Esophagus (tissue), 2 donors: ENCODE measurements at regions not wholly inside any gene's neighbourhood (a gene's known extent, or its start where the extent isn't known, plus 50 kb on each side); places are given as distances from the start of the nearest gene placed in this dataset.

Experiments
- H3K27ac ChIP-seq, 2 donors: one replicate each; pipeline ENCODE4 v1.5.1; 2013; ENCODE audit warnings: low read depth in 2 of 2, mild to moderate bottlenecking in 2 of 2, inconsistent platforms in 1 of 2, low read length in 1 of 2, moderate library complexity in 1 of 2
- H3K27me3 ChIP-seq, 2 donors: one replicate each; pipeline ENCODE4 v1.6.1; 2013; ENCODE audit warnings: low read length in 2 of 2, control low read depth in 1 of 2, mild to moderate bottlenecking in 1 of 2; ENCODE audit not compliant: insufficient read depth in 2 of 2, control insufficient read depth in 1 of 2
- H3K36me3 ChIP-seq, 2 donors: one replicate each; pipeline ENCODE4 v1.6.1; 2013; ENCODE audit warnings: low read length in 1 of 2; ENCODE audit not compliant: control insufficient read depth in 2 of 2, insufficient read depth in 2 of 2
- H3K4me1 ChIP-seq, 2 donors: one replicate each; pipeline ENCODE4 v1.6.1; 2013; ENCODE audit warnings: low read length in 1 of 2; ENCODE audit not compliant: control insufficient read depth in 2 of 2, insufficient read depth in 2 of 2
- H3K4me3 ChIP-seq, 2 donors: one replicate each; pipeline ENCODE4 v1.5.1; 2013; ENCODE audit warnings: low read length in 2 of 2, mild to moderate bottlenecking in 2 of 2, low read depth in 1 of 2, moderate library complexity in 1 of 2
- H3K9me3 ChIP-seq, 2 donors: one replicate each; pipeline ENCODE4 v1.6.1; 2013; ENCODE audit warnings: mild to moderate bottlenecking in 2 of 2, low read depth in 1 of 2, low read length in 1 of 2, moderate library complexity in 1 of 2; ENCODE audit not compliant: control insufficient read depth in 2 of 2, insufficient read depth in 1 of 2
- WGBS, 2 donors: extraction: QIAGEN DNeasy Blood & Tissue Kit; methylation state at CpG; one replicate each; pipeline ENCODE4 v1.1.7; 2013; 5-methylcytosine and 5-hydroxymethylcytosine counted together
- donor health status: healthy with polysubstance abuse.
- donor health status: Bipolar disorder and iron deficiency.

DNA sequence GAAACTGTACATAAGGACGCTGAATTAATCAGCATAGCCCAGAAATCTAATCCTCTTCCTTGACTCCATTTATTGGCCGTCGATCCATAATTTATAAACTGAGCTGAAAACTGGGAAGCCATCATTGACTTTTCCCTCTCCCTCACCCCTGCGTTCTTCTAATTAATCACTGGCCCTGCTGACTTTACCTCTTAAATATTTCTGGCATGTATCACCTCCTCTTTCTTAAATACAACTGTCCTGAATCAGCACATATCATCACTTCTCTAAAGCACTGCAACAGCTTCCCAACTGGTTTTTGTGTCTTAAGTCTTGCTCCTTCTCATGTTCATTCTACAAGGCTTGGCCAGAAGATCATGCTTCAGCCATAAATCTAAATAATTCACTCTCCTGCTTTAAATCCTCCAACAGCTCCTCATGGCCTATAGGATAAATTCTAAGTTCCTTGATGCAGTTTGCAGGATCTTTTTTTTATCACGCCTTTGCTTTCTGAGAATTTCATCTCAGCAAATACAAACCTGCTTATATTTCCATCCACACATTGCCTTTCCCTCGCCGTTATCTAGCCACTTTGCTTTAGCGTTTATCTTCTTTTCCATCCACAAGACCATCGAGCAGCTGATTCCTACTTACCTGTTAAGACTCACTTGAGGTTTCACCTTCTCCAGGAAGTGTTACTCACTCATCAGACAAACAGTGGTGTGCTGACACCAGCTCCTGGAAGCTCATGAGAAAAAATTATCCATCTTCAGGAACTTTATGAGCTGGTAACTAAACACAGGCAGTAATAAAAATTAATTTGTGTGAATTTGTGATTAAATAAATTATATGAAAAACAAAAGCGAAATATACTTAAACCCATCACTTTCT is 295.6 kb upstream of the FLRT2 start:
- H3K9me3 ChIP-seq, result no peaks in the 10 kb centered on the region
- H3K36me3 ChIP-seq, result no peaks in the 10 kb centered on the region
- 87 to 89% methylated on average over 10 of the region's 10 CpGs for WGBS, 2 donors
- no peaks in the 10 kb centered on the region for H3K27me3 ChIP-seq
- no peak overlapping the region for H3K4me3 ChIP-seq
- no peaks in the 10 kb centered on the region for H3K4me1 ChIP-seq
- no peak overlapping the region for H3K27ac ChIP-seq

DNA sequence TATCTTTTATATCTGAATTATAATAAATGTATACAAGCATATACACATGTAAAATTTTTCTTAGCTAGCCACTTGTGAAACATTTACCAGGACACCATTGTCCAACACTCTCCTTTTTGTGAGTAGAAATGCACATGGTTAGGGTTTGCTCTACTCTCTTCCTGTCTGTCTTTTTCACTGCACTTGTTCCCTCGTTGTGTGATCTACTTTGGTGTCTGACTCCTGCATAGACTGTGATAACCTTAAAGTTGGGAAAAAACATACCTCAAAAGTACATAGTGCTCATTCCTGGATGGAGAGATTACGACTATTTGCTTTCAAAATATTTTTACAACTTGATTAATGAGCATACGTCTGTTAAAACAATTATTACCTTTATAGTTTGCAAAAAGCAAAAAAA is 294.1 kb upstream of the FLRT2 start:
- 63 to 70% methylated on average over 3 of the region's 3 CpGs for WGBS, 2 donors
- Histone ChIP-seq H3K9me3 (no peaks in the 10 kb centered on the region), H3K27ac (no peak overlapping the region), H3K4me1 (no peaks in the 10 kb centered on the region), H3K36me3 (no peaks in the 10 kb centered on the region), H3K27me3 (no peaks in the 10 kb centered on the region), H3K4me3 (no peak overlapping the region)

DNA sequence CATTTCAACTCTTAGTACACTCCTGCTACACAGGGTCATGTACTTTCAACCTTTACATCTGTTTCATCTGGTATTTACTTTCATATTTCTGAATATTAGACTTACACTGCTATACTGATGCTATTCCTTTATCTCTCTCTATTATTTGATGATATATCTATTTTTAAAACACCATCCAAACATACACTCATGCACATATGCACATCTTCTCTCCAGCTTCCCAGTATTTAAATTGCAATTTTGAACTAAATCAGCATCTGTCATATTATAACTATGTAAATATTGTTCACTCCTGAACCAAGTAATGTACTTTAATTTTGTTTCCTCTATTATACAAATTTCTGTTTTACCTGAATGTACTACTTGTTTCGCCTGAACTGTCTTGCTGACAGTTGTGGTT is 293.6 kb upstream of the FLRT2 start:
- no peaks in the 10 kb centered on the region for H3K4me1 ChIP-seq
- 72 to 85% methylated on average over 1 of the region's 1 CpG for WGBS, 2 donors
- no peak overlapping the region for H3K4me3 ChIP-seq
- H3K36me3 ChIP-seq, result no peaks in the 10 kb centered on the region
- no peak overlapping the region for H3K27ac ChIP-seq
- no peaks in the 10 kb centered on the region for H3K9me3 ChIP-seq
- H3K27me3 ChIP-seq, result no peaks in the 10 kb centered on the region

GRCh38 chr14:85239791-85240190 is 290.2 kb upstream of the FLRT2 start:
- H3K36me3 ChIP-seq, result no peaks in the 10 kb centered on the region
- 87 to 88% methylated on average over 1 of the region's 1 CpG for WGBS, 2 donors
- H3K4me1 ChIP-seq, result no peaks in the 10 kb centered on the region
- no peaks in the 10 kb centered on the region for H3K9me3 ChIP-seq
- H3K27me3 ChIP-seq, result no peaks in the 10 kb centered on the region
- no peak overlapping the region for H3K4me3 ChIP-seq
- no peak overlapping the region for H3K27ac ChIP-seq

- H3K4me3 ChIP-seq, result no peak overlapping the region
- H3K36me3 ChIP-seq, result no peaks in the 10 kb centered on the region
- no peaks in the 10 kb centered on the region for H3K9me3 ChIP-seq
- no peaks in the 10 kb centered on the region for H3K4me1 ChIP-seq
- H3K27ac ChIP-seq, result no peak overlapping the region
- WGBS, 2 donors, result 63 to 66% methylated on average over 14 of the region's 14 CpGs
- H3K27me3 ChIP-seq, result no peaks in the 10 kb centered on the region
These were observed 288.7 kb upstream of the FLRT2 start for GRCh38 chr14:85241022-85241855.

GRCh38 chr14:85242666-85243065 is 287.3 kb upstream of the FLRT2 start:
- no peaks in the 10 kb centered on the region for H3K9me3 ChIP-seq
- H3K27me3 ChIP-seq, result no peaks in the 10 kb centered on the region
- no peaks in the 10 kb centered on the region for H3K36me3 ChIP-seq
- no peak overlapping the region for H3K27ac ChIP-seq
- no peaks in the 10 kb centered on the region for H3K4me1 ChIP-seq
- H3K4me3 ChIP-seq, result no peak overlapping the region
- 77 to 85% methylated on average over 4 of the region's 4 CpGs for WGBS, 2 donors

DNA sequence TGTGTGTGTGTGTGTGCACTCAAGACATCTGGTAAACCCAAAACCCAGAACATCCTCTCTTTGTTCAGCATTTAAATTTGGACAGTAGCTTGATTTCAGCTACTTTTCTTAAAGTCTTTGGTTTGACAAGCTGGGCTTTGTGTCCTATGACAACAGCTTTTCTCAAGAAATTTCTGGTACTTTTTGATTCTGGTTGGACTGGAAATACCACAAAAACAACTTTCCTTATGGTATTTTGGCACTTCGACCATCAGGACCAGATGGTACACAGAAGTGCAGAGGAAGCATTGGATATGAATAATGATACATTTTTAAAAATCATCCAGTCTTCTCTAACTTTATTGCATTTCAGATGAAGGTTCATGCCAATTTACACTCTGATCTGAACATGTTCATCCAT is 286.6 kb upstream of the FLRT2 start:
- no peaks in the 10 kb centered on the region for H3K4me1 ChIP-seq
- no peaks in the 10 kb centered on the region for H3K27me3 ChIP-seq
- no peak overlapping the region for H3K27ac ChIP-seq
- H3K4me3 ChIP-seq, result no peak overlapping the region
- no peaks in the 10 kb centered on the region for H3K36me3 ChIP-seq
- H3K9me3 ChIP-seq, result no peaks in the 10 kb centered on the region
- WGBS, 2 donors, result 43 to 51% methylated on average over 1 of the region's 1 CpG

- H3K27ac ChIP-seq, result no peak overlapping the region
- no peaks in the 10 kb centered on the region for H3K4me1 ChIP-seq
- WGBS, 2 donors, result 86% methylated on average over 3 of the region's 3 CpGs
- H3K4me3 ChIP-seq, result no peak overlapping the region
- H3K27me3 ChIP-seq, result no peaks in the 10 kb centered on the region
- no peaks in the 10 kb centered on the region for H3K9me3 ChIP-seq
- H3K36me3 ChIP-seq, result no peaks in the 10 kb centered on the region
These were observed 282.9 kb upstream of the FLRT2 start for GRCh38 chr14:85247071-85247470.

DNA sequence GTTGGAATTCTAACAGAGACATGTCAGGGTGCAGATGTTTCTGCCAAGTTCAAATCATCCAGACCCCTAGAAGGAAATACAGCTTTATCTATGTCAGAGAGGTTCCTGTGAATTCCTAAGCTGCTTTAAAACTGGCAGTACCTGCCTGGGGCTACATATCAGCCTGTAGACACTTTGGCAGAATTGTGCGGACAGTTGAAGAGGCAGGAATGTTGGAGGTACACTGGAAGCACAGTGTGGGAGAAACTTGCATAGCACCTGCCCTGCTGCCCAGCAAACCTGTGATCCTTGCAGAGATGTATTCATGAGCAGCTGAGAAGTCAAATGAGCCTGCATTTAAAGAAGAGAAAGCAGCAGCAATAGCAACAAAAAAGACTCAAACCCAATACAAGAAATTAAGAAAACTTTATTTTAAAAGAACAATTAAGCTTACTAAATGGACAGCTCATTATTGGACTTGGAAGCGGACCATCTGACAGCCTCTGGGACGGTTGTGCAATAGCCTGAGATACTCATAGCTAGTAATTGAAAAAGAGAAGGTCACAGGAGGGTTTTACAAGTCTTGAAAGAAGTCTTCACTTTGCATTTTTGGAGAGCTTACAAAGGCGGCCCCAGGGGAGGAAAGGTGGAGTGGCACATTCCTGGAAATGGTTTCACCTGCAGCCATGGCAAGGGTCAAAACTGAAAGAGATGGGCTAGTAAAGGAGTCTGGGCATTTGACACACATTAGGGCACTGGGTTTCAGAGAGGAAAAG is 280.9 kb upstream of the FLRT2 start:
- H3K4me1 ChIP-seq, result no peaks in the 10 kb centered on the region
- H3K4me3 ChIP-seq, result no peak overlapping the region
- WGBS, 2 donors, result 61 to 71% methylated on average over 4 of the region's 4 CpGs

More for the DNA sequence above, 280.9 kb upstream of the FLRT2 start:
- no peak overlapping the region for H3K27ac ChIP-seq
- no peaks in the 10 kb centered on the region for H3K36me3 ChIP-seq
- H3K9me3 ChIP-seq, result no peaks in the 10 kb centered on the region
- no peaks in the 10 kb centered on the region for H3K27me3 ChIP-seq
